HL-60/S4 (cell line): ENCODE measurements at regions not wholly inside any gene's neighbourhood (a gene's known extent, or its start where the extent isn't known, plus 50 kb on each side); places are given as distances from the start of the nearest gene placed in this dataset.

Source experiments
- in situ Hi-C: fragments of 300-500 bp; cut with MboI; formaldehyde crosslinking; loops from 2 replicates; pipeline ENCODE4 v1.14.3; 2022; ENCODE audit warnings: low sequenced_read_pairs

GRCh38 chr15:93664213-93664956 is 567.0 kb upstream of the MCTP2 start:
- in situ Hi-C loops, result no loop called here

- in situ Hi-C loops, result no loop called here
Measured at GRCh38 chr15:93662162-93662885, 569.0 kb upstream of the MCTP2 start.

- in situ Hi-C loops, result no loop called here
Measured at GRCh38 chr15:93658026-93658816, 569.2 kb upstream of the RGMA start.

DNA sequence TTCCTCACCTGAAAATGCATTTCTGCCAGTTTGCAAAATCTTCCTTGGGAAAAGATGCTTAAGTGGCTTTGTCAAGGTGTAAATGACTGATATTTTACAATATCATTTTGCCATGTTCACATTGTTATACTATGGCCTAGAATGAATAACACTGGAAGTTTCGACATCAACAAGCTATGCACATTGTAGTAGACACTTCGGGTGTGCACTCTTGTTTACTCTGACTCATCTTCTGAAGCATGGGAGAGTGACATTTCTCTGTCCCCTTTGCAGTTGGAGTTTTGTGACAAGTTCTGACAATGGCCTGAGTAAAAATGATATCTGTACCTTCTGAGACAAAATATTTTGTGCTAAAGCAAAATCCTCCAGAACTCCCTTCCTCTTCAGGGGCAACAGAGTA is 567.0 kb upstream of the RGMA start:
- in situ Hi-C loops, result no loop called here

DNA sequence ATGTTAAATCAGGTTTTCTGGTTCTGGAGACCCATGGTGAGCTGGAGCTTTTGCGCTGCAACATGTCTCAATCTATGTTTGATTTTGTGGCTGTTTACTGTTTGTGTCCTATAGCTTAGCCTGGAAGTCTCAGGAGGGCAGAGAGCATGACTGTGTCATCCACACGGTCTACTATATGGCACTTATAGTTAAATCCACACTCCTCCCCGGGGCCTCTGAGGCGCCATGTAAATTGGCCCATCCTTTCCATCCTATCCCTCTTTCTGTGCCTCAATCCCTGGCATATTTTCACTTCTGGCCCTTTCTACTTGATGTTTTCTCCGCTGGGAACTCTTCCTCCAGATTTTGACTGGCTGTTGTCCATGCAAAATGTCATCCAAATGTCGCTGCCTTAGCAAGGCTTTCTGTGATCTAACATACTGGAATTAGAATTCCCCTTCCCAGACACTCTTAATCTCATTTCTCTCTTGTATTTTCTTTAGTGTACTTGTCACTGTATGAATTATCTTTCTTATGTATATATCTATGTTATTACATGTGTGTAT is 560.8 kb upstream of the RGMA start:
- in situ Hi-C loops, result no loop called here

DNA sequence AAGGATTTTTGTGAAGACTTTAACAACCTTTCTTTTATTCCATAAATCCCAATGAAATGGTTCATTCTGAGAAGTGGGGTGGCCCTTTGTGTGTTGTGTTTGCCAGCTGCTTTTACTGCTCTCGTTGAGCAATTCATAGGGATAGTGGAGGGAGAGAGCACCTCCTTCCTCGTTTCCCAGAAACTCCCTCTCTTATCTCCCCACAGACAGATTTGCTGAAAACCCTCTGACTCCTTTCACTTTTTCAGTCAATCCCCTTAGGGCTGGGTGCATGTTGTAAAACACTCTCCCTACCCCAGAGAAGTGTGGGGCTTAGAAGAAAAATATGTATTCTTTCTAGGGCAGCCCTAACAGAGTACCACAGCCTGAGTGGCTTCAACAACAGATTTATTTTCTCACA is 557.2 kb upstream of the RGMA start:
- in situ Hi-C loops, result no loop called here

- in situ Hi-C loops, result no loop called here
Measured at GRCh38 chr15:93645594-93645993, 556.6 kb upstream of the RGMA start.

DNA sequence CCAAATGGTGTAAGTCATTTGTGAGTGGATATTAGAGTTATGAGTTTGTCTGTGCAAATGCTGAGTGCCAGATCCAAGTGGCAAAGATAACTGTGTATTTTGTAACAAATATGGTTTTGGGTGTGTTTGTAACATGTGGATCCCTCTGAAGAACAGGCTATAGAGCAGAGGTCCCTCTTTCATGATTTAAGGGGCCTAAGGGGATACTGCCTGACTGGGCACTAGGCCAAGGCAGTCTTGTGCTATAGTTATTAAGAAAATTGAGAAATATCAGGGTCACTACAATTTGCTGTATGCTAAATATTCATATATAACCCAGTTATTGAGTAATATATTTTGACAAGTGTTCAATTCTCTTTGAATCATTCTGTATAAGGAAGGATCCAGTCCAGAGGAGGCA is 555.6 kb upstream of the RGMA start:
- in situ Hi-C loops, result no loop called here

DNA sequence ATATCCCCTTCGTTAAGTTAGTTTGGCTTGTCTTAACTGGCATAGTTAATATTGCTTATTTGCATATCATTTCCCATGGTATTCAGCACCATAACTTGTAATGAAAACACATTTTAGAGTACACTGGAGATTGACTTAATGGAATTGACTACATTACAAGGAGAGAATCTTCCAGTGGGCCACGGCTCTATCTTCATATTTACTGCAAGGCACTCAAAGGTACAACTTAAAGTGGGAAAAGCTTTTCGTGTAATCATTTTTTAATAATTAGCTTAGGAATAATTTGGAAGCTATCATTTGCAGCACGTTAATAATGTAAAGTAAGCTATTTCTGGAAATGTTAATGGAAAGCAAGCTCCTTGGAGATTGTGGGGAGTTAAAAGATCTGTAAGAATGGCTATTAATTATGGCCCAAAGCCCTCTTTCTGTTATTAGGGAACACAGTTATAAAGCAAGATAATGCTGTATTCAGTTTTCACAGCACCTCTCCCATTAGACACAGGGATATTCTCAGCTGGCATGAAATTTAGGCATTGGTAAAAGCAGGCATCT is 551.5 kb upstream of the RGMA start:
- in situ Hi-C loops, result no loop called here

DNA sequence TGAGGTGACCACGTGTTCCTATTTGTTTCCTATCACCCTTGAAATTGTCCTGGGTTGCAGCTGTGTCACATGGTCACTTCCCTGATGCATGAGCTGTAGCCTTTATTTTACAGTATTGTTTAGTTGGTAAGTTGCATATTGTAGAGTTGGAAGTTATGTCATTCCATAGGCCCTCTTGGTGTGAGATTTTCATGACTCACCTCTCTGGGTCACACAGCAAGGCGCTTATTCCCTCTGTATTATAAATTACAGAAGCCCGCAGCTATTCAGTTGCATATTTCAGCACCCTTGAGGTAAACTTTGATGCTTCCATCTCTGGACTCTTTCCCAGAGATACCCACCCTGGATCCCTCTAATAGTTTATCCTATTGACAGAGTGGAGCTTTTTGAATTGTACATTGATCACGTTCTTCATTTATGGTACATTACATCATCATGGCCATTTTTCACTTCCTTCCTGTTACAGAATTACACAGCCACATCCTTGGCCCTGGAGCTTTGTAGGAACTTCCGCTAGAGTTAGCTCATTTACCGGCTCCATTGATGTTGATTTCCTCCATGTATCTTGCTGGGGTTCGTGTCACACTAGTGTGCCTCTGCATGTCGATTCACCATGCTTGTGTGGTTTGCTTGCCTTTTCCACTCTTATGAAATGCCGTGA is 543.1 kb upstream of the RGMA start:
- in situ Hi-C loops, result no loop called here

- in situ Hi-C loops, result no loop called here
Measured at GRCh38 chr15:93619597-93619996, 530.6 kb upstream of the RGMA start.

DNA sequence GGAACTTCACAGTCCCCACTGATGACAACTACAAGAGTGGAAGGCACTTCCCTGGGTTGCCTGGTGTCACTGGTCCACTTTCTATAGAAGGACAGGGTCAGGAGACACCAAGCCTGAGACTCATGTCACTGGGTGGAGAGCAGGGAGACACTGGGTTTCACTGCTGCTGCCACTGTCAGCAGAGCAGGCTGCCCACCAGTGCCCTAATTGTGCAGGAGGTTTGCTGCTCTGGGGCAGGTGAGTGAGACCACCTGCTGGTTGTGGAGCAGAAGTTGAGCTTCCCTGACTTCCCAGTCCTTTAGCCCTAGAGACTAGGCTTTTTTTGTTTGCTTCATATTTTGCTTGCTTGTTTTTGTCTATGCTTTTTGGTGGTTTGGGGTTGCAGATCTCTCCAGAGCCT is 528.4 kb upstream of the RGMA start:
- in situ Hi-C loops, result no loop called here

DNA sequence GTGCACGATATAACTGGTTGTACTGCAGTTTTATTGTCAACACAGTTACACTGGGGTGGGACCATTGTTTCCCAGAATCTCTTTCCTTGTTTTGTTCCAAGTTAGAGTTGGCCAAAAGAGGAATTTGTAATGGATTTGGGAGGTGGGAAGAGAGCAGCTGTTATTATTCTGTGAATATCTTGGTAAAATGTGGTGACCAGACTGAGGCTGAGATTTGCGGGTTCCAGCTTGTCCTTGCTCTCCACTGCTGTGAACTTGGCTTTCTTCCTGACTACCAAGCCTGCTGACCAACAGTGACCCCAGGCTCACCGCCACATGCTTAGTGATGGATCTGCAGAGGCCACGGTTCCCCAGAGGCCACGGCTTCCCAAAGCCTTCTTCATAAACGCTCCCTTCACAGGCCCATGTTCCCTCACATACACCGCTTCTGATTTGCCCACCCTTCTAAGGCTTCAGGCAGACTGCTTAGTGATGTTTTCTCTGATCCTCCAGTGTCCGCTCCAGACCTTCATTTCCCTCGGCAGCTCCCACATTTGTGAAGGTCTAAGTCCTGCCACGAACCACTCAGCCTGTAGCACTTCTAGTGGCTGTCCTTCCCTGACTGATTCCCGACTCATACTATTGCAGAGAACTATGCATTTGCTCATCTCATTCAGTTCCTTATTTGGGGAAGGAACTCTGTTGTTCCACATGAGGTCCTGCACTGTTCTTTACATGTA is 525.5 kb upstream of the RGMA start:
- in situ Hi-C loops, result no loop called here

GRCh38 chr15:93613386-93613785 is 524.4 kb upstream of the RGMA start:
- in situ Hi-C loops, result no loop called here

DNA sequence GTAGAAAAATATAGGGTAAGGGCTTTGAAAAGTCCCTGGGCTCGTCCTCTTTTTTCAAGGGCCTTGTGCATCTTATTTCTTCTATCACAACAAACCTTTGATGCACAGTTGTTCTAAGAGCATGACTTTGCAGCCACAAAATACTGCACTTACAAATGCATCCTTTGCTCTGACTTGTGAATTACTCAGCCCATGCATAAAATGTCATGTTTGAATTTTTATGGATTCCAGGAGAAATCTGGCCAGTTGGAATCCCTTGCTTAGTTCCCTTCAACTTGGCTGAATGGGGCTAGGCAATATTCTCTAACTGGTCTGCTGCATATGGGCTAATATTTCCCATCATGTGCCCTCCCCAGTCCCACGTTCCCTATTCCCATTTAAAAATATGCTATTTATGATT is 523.9 kb upstream of the RGMA start:
- in situ Hi-C loops, result no loop called here

DNA sequence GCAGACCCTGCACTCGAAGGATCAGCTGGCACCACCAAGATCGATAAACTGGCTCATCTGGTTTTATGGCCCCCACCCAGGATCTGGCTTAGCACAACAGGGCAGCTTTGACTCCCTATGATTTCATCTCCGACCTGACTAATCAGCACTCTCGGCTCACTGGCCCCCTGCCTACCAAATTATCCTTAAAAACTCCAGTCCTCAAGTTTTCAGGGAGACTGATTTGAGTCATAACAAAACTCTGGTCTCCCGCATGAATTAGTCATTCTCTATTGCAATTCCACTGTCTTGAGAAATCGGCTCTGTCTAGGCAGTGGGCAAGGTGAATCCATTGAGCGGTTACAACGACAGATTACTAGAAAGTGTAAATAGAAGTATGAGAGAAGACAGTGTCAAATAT is 521.9 kb upstream of the RGMA start:
- in situ Hi-C loops, result no loop called here

GRCh38 chr15:93608643-93609148 is 519.7 kb upstream of the RGMA start:
- in situ Hi-C loops, result no loop called here

DNA sequence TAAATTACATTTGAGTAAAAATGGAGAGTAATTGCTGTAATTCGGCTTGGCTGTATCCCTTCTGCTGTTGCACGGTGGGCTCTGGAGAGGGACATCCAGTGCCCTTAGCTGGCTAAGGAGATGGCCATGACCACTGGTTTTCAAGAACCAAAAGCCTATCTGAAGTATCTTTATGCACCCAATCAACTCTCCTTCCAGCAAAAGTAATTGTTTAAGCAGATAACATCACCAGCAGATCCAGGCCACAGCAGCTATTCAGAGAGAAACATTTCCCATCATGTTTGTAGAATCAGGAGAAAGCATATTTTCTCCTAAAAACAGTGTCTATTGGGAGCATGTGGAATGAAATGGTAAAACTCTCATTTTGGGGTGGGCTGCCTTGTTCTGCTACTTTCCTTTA is 514.5 kb upstream of the RGMA start:
- in situ Hi-C loops, result no loop called here

DNA sequence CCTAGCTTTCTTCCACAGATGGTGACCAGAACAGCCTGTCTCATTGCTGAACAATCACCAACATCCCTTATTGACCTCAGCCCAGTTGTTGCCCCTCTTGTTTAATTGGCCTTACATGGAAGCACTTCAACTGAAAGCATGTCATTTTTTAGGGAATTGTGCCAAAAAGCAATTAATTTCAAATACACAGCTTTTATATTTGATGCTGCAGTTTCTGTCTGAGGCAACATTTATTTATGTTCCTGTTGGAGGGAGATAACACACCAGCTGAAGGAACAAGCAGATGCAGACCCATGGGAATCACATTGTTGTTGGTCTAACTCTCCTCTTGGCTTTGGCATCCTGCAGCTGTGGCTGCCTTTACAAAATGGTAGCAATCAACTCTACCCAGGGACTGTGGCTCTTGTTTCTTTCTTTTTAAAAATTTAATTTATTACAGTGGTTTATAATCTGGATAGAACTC is 498.1 kb upstream of the RGMA start:
- in situ Hi-C loops, result no loop called here

GRCh38 chr15:93585012-93585411 is 496.0 kb upstream of the RGMA start:
- in situ Hi-C loops, result no loop called here
